CD14-positive monocyte (primary cell): ENCODE measurements at regions not wholly inside any gene's neighbourhood (a gene's known extent, or its start where the extent isn't known, plus 50 kb on each side); places are given as distances from the start of the nearest gene placed in this dataset.

ENCODE experiments used
- DNase-seq, 3 donors: peaks; one replicate each; pipeline ENCODE4 v3.0.0-alpha.2; 2011 to 2022
- H2AFZ ChIP-seq: 2 replicates; pipeline ENCODE4 v1.6.0; 2012; ENCODE audit warnings: mild to moderate bottlenecking, low read depth, low read length, inconsistent platforms; ENCODE audit not compliant: insufficient read depth, poor library complexity, severe bottlenecking
- H3K27ac ChIP-seq, 2 donors: 1 replicate in 1 of 2; 2 replicates in 1 of 2; pipeline ENCODE4 v1.5.1; 2012 to 2013; ENCODE audit warnings: low read length in 2 of 2, control low read depth in 1 of 2, inconsistent platforms in 1 of 2, low read depth in 1 of 2, mild to moderate bottlenecking in 1 of 2
- H3K27me3 ChIP-seq, 2 donors: one replicate each; pipeline versions ENCODE4 v1.6.0 to v1.6.1; 2011 to 2013; ENCODE audit warnings: low read length in 2 of 2; ENCODE audit not compliant: control insufficient read depth in 2 of 2, insufficient read depth in 2 of 2
- H3K36me3 ChIP-seq, 2 donors: replicated peaks in 1 of 2; 1 replicate in 1 of 2; 2 replicates in 1 of 2; pipeline versions ENCODE4 v1.5.1 to v1.6.1; 2012 to 2013; ENCODE audit warnings: low read length in 2 of 2, control low read depth in 1 of 2, inconsistent platforms in 1 of 2, mild to moderate bottlenecking in 1 of 2; ENCODE audit not compliant: insufficient read depth in 2 of 2, control insufficient read depth in 1 of 2
- H3K4me1 ChIP-seq, 2 donors: 1 replicate in 1 of 2; 2 replicates in 1 of 2; pipeline versions ENCODE4 v1.5.1 to v1.6.1; 2012 to 2013; ENCODE audit warnings: low read length in 2 of 2, control low read depth in 1 of 2, inconsistent platforms in 1 of 2, mild to moderate bottlenecking in 1 of 2, moderate library complexity in 1 of 2; ENCODE audit not compliant: insufficient read depth in 2 of 2, control insufficient read depth in 1 of 2
- H3K4me2 ChIP-seq: replicated peaks from 2 replicates; pipeline ENCODE3; 2012; ENCODE audit warnings: low read length, moderate library complexity, mild to moderate bottlenecking; ENCODE audit not compliant: poor library complexity, severe bottlenecking; ENCODE audit errors: extremely low read depth
- H3K4me3 ChIP-seq, 3 experiments: fragments of 200-600 bp in 1 of 3; sonication (generic) in 1 of 3; replicated peaks in 1 of 3; 1 replicate in 2 of 3; 2 replicates in 1 of 3; pipeline ENCODE4 v1.5.1; 2011 to 2013; ENCODE audit warnings: low read length in 3 of 3, mild to moderate bottlenecking in 3 of 3, control low read depth in 2 of 3, low read depth in 2 of 3, inconsistent platforms in 1 of 3, moderate library complexity in 1 of 3
- H3K79me2 ChIP-seq: 2 replicates; pipeline ENCODE4 v1.6.0; 2012; ENCODE audit warnings: mild to moderate bottlenecking, control low read depth, inconsistent platforms, low read length, moderate library complexity; ENCODE audit not compliant: insufficient read depth
- H3K9ac ChIP-seq: 2 replicates; pipeline ENCODE4 v1.6.0; 2017; ENCODE audit warnings: low read length, mild to moderate bottlenecking; ENCODE audit not compliant: insufficient read depth, poor library complexity, severe bottlenecking
- H3K9me3 ChIP-seq, 2 donors: replicated peaks in 1 of 2; 1 replicate in 1 of 2; 2 replicates in 1 of 2; pipeline versions ENCODE4 v1.5.1 to v1.6.1; 2012 to 2013; ENCODE audit warnings: low read length in 2 of 2, control low read depth in 1 of 2; ENCODE audit not compliant: control insufficient read depth in 1 of 2, insufficient read depth in 1 of 2
- H4K20me1 ChIP-seq: 2 replicates; pipeline ENCODE4 v1.6.0; 2012; ENCODE audit warnings: mild to moderate bottlenecking, low read length, control low read depth, moderate library complexity; ENCODE audit not compliant: insufficient read depth
- H3K27ac Mint-ChIP-seq, 7 donors: one replicate each; pipeline ENCODE4 v1.8.0; 2020; ENCODE audit warnings: mild to moderate bottlenecking in 7 of 7, mixed read lengths in 7 of 7, moderate library complexity in 6 of 7, inconsistent platforms in 2 of 7
- H3K27me3 Mint-ChIP-seq, 3 donors: one replicate each; pipeline ENCODE4 v1.8.0; 2021 to 2022; ENCODE audit warnings: low read depth in 3 of 3, mild to moderate bottlenecking in 3 of 3, mixed read lengths in 3 of 3, moderate library complexity in 3 of 3, inconsistent platforms in 1 of 3
- H3K36me3 Mint-ChIP-seq, 2 donors: one replicate each; pipeline ENCODE4 v1.8.0; 2020; ENCODE audit warnings: mixed read lengths in 2 of 2, inconsistent platforms in 1 of 2, mild to moderate bottlenecking in 1 of 2
- H3K4me1 Mint-ChIP-seq: one replicate; pipeline ENCODE4 v1.8.0; 2020; ENCODE audit warnings: mild to moderate bottlenecking, mixed read lengths
- H3K4me3 Mint-ChIP-seq, 2 donors: one replicate each; pipeline ENCODE4 v1.8.0; 2020; ENCODE audit warnings: mild to moderate bottlenecking in 2 of 2, mixed read lengths in 2 of 2, moderate library complexity in 1 of 2
- H3K9me3 Mint-ChIP-seq, 7 donors: one replicate each; pipeline ENCODE4 v1.8.0; 2020 to 2022; ENCODE audit warnings: mixed read lengths in 7 of 7, mild to moderate bottlenecking in 6 of 7, moderate library complexity in 6 of 7, inconsistent platforms in 2 of 7
- WGBS: methylation state at CpG from one replicate; pipeline ENCODE4 v1.1.5; 2013; ENCODE audit warnings: missing lambda C conversion rate; ENCODE audit not compliant: insufficient coverage; 5-methylcytosine and 5-hydroxymethylcytosine counted together
- intact Hi-C, 2 donors: fragments of 100-400 bp; cut with micrococcal nuclease; formaldehyde crosslinking; loops; one replicate each; pipeline versions ENCODE4 v1.15.0 to v1.15.1; 2023
- TF ChIP-seq, protein P1 (sequence below): fragments of 200-600 bp; IDR thresholded peaks from one replicate; pipeline ENCODE4 v1.8.0; 2022; ENCODE audit warnings: antibody characterized with exemption, mild to moderate bottlenecking

DNA sequence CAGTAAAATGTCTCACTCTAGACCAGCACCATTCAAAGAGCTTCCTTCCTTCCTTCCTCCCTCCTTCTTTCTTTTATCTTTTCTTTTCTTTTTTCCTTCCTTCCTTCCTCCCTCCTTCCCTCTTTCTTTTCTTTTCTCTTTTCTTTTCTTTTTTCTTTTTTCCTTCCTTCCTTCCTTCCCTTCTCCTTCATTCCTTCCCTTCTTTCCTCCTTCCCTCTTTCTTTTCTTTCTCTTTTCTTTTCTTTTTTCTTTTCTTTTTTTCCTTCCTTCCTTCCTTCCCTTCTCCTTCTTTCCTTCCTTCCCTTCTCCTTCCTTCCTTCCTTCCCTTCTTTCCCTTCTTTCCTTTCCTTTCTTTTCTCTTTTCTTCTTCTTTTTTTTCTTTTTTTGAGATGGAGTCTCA is 985.1 kb downstream of the DSC3 start:
- no peak for DNase-seq
- Mint-ChIP-seq H3K36me3 (no peaks in the 10 kb centered on the region), H3K27ac (no peak overlapping the region), H3K9me3 (peaks cover 0 to 9% (median 3%) of the 10 kb centered on the region in 7 donors), H3K4me3 (no peak overlapping the region), H3K4me1 (no peaks in the 10 kb centered on the region), H3K27me3 (no peaks in the 10 kb centered on the region)
- Histone ChIP-seq H2AFZ (no peak overlapping the region), H3K9me3 (peaks cover 4 to 13% of the 10 kb centered on the region in 2 donors), H3K27me3 (no peaks in the 10 kb centered on the region), H3K4me3 (no peak overlapping the region), H3K27ac (no peak overlapping the region), H4K20me1 (no peaks in the 10 kb centered on the region), H3K4me1 (no peaks in the 10 kb centered on the region), H3K36me3 (no peaks in the 10 kb centered on the region), H3K9ac (no peak overlapping the region), H3K79me2 (no peaks in the 10 kb centered on the region), H3K4me2 (no peak overlapping the region)
- intact Hi-C loops, result no loop called here
- TF ChIP-seq, protein P1, sequence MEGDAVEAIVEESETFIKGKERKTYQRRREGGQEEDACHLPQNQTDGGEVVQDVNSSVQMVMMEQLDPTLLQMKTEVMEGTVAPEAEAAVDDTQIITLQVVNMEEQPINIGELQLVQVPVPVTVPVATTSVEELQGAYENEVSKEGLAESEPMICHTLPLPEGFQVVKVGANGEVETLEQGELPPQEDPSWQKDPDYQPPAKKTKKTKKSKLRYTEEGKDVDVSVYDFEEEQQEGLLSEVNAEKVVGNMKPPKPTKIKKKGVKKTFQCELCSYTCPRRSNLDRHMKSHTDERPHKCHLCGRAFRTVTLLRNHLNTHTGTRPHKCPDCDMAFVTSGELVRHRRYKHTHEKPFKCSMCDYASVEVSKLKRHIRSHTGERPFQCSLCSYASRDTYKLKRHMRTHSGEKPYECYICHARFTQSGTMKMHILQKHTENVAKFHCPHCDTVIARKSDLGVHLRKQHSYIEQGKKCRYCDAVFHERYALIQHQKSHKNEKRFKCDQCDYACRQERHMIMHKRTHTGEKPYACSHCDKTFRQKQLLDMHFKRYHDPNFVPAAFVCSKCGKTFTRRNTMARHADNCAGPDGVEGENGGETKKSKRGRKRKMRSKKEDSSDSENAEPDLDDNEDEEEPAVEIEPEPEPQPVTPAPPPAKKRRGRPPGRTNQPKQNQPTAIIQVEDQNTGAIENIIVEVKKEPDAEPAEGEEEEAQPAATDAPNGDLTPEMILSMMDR, result no peak

DNA sequence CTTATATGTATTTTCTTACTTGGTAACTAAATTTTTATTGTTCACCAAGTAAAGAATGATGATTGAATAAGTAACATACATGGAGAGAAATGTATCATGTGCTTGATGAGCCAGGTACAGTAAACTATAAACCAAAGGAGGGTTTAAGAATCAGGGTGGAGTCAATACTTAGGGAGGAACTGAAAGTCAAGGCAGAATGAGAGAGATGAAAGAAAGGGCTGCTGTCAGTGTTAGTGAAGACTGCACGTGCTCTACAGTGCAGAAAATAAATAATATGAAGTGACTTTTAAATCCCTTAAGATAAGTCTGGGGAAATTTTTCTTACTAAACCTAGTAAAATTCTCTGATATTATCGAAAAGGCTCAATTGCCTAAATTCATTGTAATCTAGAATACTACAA is 986.0 kb downstream of the DSC3 start:
- WGBS, result no CpG with 5 or more reads among the region's 2 CpGs
- H3K4me2 ChIP-seq, result no peak overlapping the region
- TF ChIP-seq, protein P1, result no peak

More for the DNA sequence above, 986.0 kb downstream of the DSC3 start:
- no peaks in the 10 kb centered on the region for H3K36me3 Mint-ChIP-seq
- Histone ChIP-seq H4K20me1 (no peaks in the 10 kb centered on the region), H3K4me3 (no peak overlapping the region), H3K9ac (no peak overlapping the region), H3K4me1 (no peaks in the 10 kb centered on the region), H3K27ac (no peak overlapping the region), H3K27me3 (no peaks in the 10 kb centered on the region), H3K9me3 (peaks cover 4 to 13% of the 10 kb centered on the region in 2 donors), H3K36me3 (no peaks in the 10 kb centered on the region), H3K79me2 (no peaks in the 10 kb centered on the region), H2AFZ (no peak overlapping the region)
- no peaks in the 10 kb centered on the region for H3K4me1 Mint-ChIP-seq
- no peaks in the 10 kb centered on the region for H3K27me3 Mint-ChIP-seq
- intact Hi-C loops, result no loop called here
- DNase-seq, result no peak
- no peak overlapping the region for H3K27ac Mint-ChIP-seq
- no peak overlapping the region for H3K4me3 Mint-ChIP-seq
- peaks cover 0 to 9% (median 3%) of the 10 kb centered on the region in 7 donors for H3K9me3 Mint-ChIP-seq
